Spleen (tissue), 11 donors: ENCODE measurements at regions not wholly inside any gene's neighbourhood (a gene's known extent, or its start where the extent isn't known, plus 50 kb on each side); places are given as distances from the start of the nearest gene placed in this dataset.

ENCODE experiments used
- DNase-seq: peaks from one replicate; pipeline ENCODE4 v3.0.0-alpha.2; 2020
- H3K27ac ChIP-seq, 8 donors: fragments of 200-600 bp; sonication (generic) in 7 of 8; 1 replicate in 4 of 8; 2 replicates in 4 of 8; pipeline versions ENCODE4 v1.5.0 to v1.8.0; 2016 to 2021; ENCODE audit warnings: inconsistent platforms in 4 of 8, mild to moderate bottlenecking in 4 of 8, moderate library complexity in 1 of 8
- H3K27me3 ChIP-seq, 7 donors: fragments of 200-600 bp; sonication (generic) in 6 of 7; replicated peaks in 1 of 7; 1 replicate in 4 of 7; 2 replicates in 3 of 7; pipeline versions ENCODE4 v1.5.0 to v1.8.0; 2016 to 2021; ENCODE audit warnings: inconsistent platforms in 3 of 7, mild to moderate bottlenecking in 1 of 7
- H3K36me3 ChIP-seq, 6 donors: fragments of 200-600 bp; sonication (generic) in 5 of 6; 1 replicate in 4 of 6; 2 replicates in 2 of 6; pipeline versions ENCODE4 v1.5.0 to v1.8.0; 2016 to 2021; ENCODE audit warnings: inconsistent platforms in 2 of 6
- H3K4me1 ChIP-seq, 6 donors: fragments of 200-600 bp; sonication (generic) in 5 of 6; 1 replicate in 3 of 6; 2 replicates in 3 of 6; pipeline versions ENCODE4 v1.5.0 to v1.8.0; 2016 to 2021; ENCODE audit warnings: inconsistent platforms in 3 of 6
- H3K4me3 ChIP-seq, 8 donors: fragments of 200-600 bp; sonication (generic) in 7 of 8; 1 replicate in 4 of 8; 2 replicates in 4 of 8; pipeline versions ENCODE4 v1.5.0 to v1.8.0; 2016 to 2021; ENCODE audit warnings: inconsistent platforms in 4 of 8, mild to moderate bottlenecking in 4 of 8, moderate library complexity in 2 of 8
- H3K9me3 ChIP-seq, 8 donors: fragments of 200-600 bp; sonication (generic) in 7 of 8; 1 replicate in 4 of 8; 2 replicates in 4 of 8; pipeline versions ENCODE4 v1.5.0 to v1.8.0; 2016 to 2021; ENCODE audit warnings: inconsistent platforms in 4 of 8
- CTCF ChIP-seq, 11 experiments: fragments of 200-600 bp in 7 of 11; fragments of 450-650 bp in 4 of 11; sonication (generic) in 4 of 11; IDR thresholded peaks in 8 of 11; conservative IDR thresholded peaks in 3 of 11; 1 replicate in 7 of 11; 2 replicates in 4 of 11; pipeline versions ENCODE4 v1.4.0 to v1.8.0; 2016 to 2021; ENCODE audit warnings: antibody characterized with exemption in 11 of 11, inconsistent platforms in 4 of 11, mild to moderate bottlenecking in 1 of 11
- POLR2A ChIP-seq, 3 donors: fragments of 450-650 bp; IDR thresholded peaks; one replicate each; pipeline ENCODE4 v1.5.1; 2017; ENCODE audit warnings: antibody characterized with exemption in 3 of 3, mild to moderate bottlenecking in 1 of 3
- POLR2AphosphoS5 ChIP-seq, 3 donors: sonication (generic); formaldehyde crosslinking; IDR thresholded peaks; one replicate each; pipeline ENCODE4 v1.5.1; 2017; ENCODE audit warnings: antibody characterized with exemption in 3 of 3
- WGBS, 5 donors: extraction: QIAGEN DNeasy Blood & Tissue Kit in 3 of 5; methylation state at CpG; one replicate each; pipeline versions ENCODE4 v1.1.5 to v1.1.7; 2013 to 2018; 5-methylcytosine and 5-hydroxymethylcytosine counted together
- intact Hi-C: fragments of 100-400 bp; cut with DNase I; formaldehyde crosslinking; loops from one replicate; pipeline ENCODE4 v1.15.0; 2023; ENCODE audit warnings: low total_unique reads
- donor health status: healthy with polysubstance abuse.
- donor health status: DM: no; HTN: no; CAD: no; lungs with moderate emphysema.
- donor health status: DM: no; HTN: no; CAD: no.
- donor health status: Bipolar disorder and iron deficiency.
- donor health status: healthy.
- donor health status: DM: no; HTN: no; CAD: no.
- donor health status: DM: yes; HTN: yes; CAD: no.

DNA sequence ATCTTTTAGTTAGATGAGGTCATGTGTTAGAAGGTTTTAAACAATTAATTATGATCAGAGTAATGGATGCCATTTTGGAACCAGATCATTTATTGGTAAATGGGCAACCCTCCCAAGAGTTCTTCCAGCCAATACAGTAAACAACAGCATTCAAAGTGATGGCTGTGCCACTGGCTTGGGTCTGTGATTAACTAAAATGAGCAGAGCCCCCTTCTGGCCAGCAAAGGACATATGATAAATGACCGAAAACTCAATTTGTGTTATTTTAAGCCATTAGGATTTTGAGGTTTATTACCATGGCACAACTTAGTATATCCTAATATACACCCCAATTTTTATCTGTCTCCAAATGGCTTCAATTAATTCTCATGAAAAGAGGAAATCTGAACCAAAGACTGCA, 90.8 kb upstream of the NPFFR2 start:
- no peak for DNase-seq
- TF ChIP-seq POLR2A (IDR thresholded peaks at IDR 0.05) (no peak), CTCF (IDR thresholded peaks at IDR 0.05 in 8 of 11, conservative IDR thresholded peaks at IDR 0.05 in 3 of 11) (peak in 3 of 11 experiments; percentile 13 to 31 (median 17)), POLR2AphosphoS5 (IDR thresholded peaks at IDR 0.05) (no peak)
- WGBS, 5 donors = 49 to 73% (median 69%) methylated on average over 1 of the region's 1 CpG

GRCh38 chr4:71944956-71945355, 86.8 kb upstream of the NPFFR2 start:
- no peaks in the 10 kb centered on the region for H3K36me3 ChIP-seq
- H3K27ac ChIP-seq = no peak overlapping the region
- H3K4me3 ChIP-seq = no peak overlapping the region
- H3K9me3 ChIP-seq = peaks cover 0 to 24% (median 8%) of the 10 kb centered on the region in 8 donors
- WGBS, 5 donors = 58 to 71% (median 63%) methylated on average over 2 of the region's 2 CpGs
- intact Hi-C loops = no loop called here
- no peaks in the 10 kb centered on the region for H3K4me1 ChIP-seq
- no peak for DNase-seq
- TF ChIP-seq POLR2AphosphoS5 (IDR thresholded peaks at IDR 0.05) (no peak), CTCF (IDR thresholded peaks at IDR 0.05 in 8 of 11, conservative IDR thresholded peaks at IDR 0.05 in 3 of 11) (no peak)
- no peaks in the 10 kb centered on the region for H3K27me3 ChIP-seq

More for the DNA sequence above, 90.8 kb upstream of the NPFFR2 start:
- Histone ChIP-seq H3K4me1 (no peaks in the 10 kb centered on the region), H3K27me3 (no peaks in the 10 kb centered on the region), H3K9me3 (peaks cover 0 to 11% (median 2%) of the 10 kb centered on the region in 8 donors), H3K4me3 (no peak overlapping the region), H3K36me3 (no peaks in the 10 kb centered on the region), H3K27ac (no peak overlapping the region)
- intact Hi-C loops = no loop called here

DNA sequence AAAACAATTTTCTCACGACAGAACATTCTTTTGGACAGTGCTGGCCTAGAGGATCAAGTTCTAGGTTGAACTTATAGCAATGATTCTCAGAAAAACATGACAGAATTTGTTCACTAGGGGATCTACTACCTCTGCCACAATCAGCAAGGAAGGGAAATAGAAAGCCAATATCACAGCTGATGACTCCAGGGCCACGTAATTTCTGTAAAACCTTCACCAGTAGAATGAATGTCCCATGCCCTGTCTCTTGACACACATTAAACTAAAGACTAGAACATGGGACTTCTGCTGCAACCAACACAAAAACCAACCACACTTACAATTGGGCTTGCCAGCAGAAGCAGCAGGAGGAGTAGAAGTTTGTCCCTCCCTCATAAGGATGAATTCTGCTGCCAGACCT, 86.0 kb upstream of the NPFFR2 start:
- peaks cover 0 to 24% (median 8%) of the 10 kb centered on the region in 8 donors for H3K9me3 ChIP-seq
- H3K27ac ChIP-seq = no peak overlapping the region

GRCh38 chr4:71958978-71959377, 72.8 kb upstream of the NPFFR2 start:
- Histone ChIP-seq H3K9me3 (peaks cover 0 to 12% (median under 1%) of the 10 kb centered on the region in 8 donors), H3K27ac (no peak overlapping the region), H3K36me3 (no peaks in the 10 kb centered on the region), H3K4me1 (no peaks in the 10 kb centered on the region), H3K27me3 (no peaks in the 10 kb centered on the region), H3K4me3 (no peak overlapping the region)
- no peak for TF ChIP-seq POLR2A (IDR thresholded peaks at IDR 0.05)
- no peak for TF ChIP-seq CTCF (IDR thresholded peaks at IDR 0.05 in 8 of 11, conservative IDR thresholded peaks at IDR 0.05 in 3 of 11)
- WGBS, 5 donors = 23 to 42% (median 25%) methylated on average over 2 of the region's 2 CpGs
- intact Hi-C loops = no loop called here
- no peak for DNase-seq

More for the DNA sequence above, 86.0 kb upstream of the NPFFR2 start:
- Histone ChIP-seq H3K4me1 (no peaks in the 10 kb centered on the region), H3K4me3 (no peak overlapping the region), H3K27me3 (no peaks in the 10 kb centered on the region), H3K36me3 (no peaks in the 10 kb centered on the region)
- no peak for DNase-seq
- TF ChIP-seq POLR2A (IDR thresholded peaks at IDR 0.05) (no peak), POLR2AphosphoS5 (IDR thresholded peaks at IDR 0.05) (no peak), CTCF (IDR thresholded peaks at IDR 0.05 in 8 of 11, conservative IDR thresholded peaks at IDR 0.05 in 3 of 11) (no peak)
- 31 to 83% (median 39%) methylated on average over 2 of the region's 2 CpGs for WGBS, 5 donors
- intact Hi-C loops = no loop called here
